NCI-H774 (cell line): ENCODE measurements at regions not wholly inside any gene's neighbourhood (a gene's known extent, or its start where the extent isn't known, plus 50 kb on each side); places are given as distances from the start of the nearest gene placed in this dataset.

Experiments
- DNase-seq: peaks from one replicate; lab custom pipeline; 2025; lab: John Stamatoyannopoulos, UW

DNA sequence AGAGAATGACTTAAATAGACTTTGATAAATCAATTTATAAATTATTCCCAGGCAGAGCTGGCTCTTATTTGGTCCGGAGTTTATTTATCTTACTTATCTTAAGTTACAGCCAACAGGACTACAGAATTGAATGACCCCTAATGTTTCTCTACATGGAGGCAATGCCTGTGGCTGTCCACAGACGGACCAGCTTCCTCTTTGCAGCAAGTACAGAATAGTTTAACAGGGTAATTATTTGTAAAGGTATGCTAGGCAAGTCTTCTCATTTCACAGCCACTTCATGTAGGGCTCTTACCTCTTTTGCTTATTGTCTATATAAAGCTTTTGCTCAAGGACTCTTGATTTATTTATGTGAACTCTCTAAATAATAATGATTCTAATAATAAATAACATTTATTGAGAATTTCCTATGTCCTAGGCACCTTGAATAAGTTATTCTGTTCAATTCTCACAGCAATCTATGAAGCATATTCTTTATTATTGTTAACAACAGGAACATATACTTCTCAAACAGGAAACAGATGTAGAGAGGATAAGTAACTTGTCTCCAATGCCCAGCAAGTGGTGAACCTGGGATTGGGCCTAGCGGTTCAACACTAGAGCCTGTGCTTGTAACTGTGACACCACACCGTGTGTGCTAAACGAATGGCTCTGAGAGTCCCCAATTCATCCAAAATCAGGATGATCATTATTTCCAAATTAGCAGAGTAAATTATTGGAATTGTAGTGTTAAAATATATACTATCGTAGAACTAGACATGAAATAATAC is 58.8 kb upstream of the NXPH2 start:
- DNase-seq = no peak

DNA sequence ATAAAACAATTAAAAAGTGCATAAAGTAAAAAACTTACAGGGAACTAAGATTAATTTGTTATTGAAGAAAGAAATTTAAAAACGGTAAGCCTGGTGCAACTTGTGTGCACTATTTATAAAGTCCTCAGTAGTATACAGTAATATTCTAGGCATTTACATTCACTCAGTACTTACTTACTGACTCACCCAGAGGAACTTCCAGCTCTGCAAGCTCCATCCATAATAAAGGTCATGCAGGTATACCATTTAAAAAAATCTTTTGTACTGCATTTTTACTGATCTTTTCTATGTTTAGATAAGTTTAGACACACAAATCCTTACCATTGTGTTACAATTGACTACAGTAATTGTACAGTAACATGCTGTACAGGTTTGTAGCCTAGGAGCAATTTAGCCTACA is 51.5 kb upstream of the NXPH2 start:
- DNase-seq = no peak

DNA sequence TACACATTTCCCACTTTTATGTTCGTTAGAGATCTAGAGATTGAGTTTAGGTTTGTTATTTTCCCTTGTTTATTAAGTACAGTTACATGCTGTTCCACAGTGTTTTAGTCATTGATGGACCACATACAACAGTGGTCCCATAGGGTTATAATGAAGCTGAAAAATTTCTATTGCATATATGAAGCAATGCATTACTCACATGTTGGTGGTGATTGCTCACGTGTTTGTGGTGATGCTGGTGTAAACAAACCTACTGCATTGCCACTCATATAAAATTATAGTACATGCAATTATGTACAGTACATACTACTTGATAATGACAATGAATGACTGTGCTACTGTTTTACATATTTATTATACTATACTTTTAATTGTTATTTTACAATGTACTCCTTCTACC is 51.0 kb upstream of the NXPH2 start:
- no peak for DNase-seq

DNA sequence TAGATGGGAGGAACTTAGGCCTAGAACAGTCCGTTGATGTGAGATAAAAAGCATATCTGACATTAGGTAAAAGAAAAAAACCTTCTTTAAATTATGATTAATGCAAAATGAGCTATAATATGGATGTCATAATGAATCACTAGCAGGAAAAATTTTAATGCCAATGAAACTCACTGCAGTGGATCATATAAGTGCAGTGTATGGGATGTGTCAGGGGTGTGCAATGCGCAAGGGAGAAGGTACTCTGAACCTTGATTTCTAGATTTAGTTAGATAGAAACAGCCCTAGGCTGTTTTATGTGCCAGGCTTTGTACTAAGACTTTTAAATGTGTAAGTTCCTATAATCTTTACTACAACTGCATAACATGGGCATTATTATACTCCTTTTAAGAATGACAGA is 50.4 kb upstream of the NXPH2 start:
- DNase-seq = no peak
